Dermis blood vessel endothelial cell (primary cell): ENCODE measurements at regions not wholly inside any gene's neighbourhood (a gene's known extent, or its start where the extent isn't known, plus 50 kb on each side); places are given as distances from the start of the nearest gene placed in this dataset.
"Not testable (repeated sequence)": the region's sequence is repeated elsewhere in the genome, so short reads cannot be mapped to it uniquely, and the experiment has no call there.

Experiments
- DNase-seq: peaks from one replicate; pipeline ENCODE4 v3.0.0; 2010

DNA sequence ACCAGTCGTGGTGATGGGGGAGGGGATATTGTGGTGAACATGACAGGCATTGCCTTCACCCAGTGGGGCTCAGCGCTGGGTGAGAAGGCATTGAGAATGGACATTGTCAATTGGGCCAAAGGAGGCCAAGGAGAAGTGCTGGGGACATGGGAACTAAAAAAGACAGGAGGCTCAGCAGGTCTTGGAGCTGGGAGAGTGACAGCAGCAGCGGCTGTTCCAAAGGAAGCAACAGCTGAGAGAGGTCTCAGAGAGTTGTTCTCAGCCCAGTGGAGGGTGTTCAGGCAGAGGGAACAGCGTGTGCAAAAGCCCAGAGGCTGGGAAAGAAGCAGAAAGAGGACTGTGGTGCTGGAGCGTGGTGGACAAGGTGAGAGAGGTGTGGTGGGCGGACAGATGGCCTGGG is 56.6 kb upstream of the ASNS start:
- not testable (repeated sequence) for DNase-seq

GRCh38 chr7:97927790-97928748 is 55.9 kb upstream of the ASNS start:
- peak; percentile 57 for DNase-seq
